ENCODE measurements at regions not wholly inside any gene's neighbourhood (a gene's known extent, or its start where the extent isn't known, plus 50 kb on each side); places are given as distances from the start of the nearest gene placed in this dataset.

DNA sequence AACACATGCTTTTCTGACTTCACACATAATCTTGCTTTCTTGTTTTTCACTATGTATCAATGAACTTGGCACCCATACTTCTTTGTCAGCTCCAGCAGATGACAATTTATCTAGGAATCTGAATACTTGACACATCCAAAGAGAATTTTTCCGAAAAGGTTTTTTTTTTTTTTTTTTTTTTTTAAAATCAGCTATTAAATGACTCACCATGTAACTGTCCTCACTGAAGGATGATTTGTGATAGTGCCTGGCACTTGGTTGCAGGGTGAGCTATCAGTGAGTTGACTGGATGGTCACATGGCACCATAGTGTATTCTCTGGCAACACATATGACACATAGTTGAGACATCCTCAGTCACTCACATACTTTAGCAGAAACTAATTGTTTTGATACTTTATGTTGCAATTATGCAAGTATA is 133.4 kb upstream of the E2F8 start:
- Histone ChIP-seq H3K4me3 (no peak overlapping the region), H3K4me1 (peaks cover 17% of the 10 kb centered on the region), H3K9me3 (no peaks in the 10 kb centered on the region), H3K36me3 (no peaks in the 10 kb centered on the region), H3K27ac (no peak overlapping the region), H3K27me3 (no peaks in the 10 kb centered on the region)
- DNase-seq (no peak), ATAC-seq (peak; percentile 38)
- TF ChIP-seq, protein P1, sequence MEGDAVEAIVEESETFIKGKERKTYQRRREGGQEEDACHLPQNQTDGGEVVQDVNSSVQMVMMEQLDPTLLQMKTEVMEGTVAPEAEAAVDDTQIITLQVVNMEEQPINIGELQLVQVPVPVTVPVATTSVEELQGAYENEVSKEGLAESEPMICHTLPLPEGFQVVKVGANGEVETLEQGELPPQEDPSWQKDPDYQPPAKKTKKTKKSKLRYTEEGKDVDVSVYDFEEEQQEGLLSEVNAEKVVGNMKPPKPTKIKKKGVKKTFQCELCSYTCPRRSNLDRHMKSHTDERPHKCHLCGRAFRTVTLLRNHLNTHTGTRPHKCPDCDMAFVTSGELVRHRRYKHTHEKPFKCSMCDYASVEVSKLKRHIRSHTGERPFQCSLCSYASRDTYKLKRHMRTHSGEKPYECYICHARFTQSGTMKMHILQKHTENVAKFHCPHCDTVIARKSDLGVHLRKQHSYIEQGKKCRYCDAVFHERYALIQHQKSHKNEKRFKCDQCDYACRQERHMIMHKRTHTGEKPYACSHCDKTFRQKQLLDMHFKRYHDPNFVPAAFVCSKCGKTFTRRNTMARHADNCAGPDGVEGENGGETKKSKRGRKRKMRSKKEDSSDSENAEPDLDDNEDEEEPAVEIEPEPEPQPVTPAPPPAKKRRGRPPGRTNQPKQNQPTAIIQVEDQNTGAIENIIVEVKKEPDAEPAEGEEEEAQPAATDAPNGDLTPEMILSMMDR (IDR thresholded peaks at IDR 0.05), result no peak
- intact Hi-C loops (cut with DNase I), result no loop called here

DNA sequence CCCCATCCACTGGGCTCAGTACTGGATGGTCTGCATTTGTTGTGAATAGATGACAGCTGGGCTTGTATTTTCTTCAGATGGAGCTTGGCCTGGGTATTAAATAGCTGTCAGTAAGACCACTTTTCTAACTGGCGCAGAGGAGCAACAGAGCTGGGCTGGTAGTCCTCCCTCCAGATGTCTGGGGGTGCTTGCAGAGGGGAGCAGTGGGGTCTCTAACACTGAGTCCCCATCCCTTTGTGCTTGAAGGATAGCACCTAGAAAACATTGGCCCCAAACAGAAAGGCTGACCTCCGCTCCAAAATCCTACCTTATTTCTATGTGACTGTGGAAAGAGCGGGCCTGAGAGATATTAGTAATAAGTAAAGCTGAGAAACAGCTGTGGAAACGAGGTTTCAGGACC is 131.6 kb upstream of the E2F8 start:
- DNase-seq (no peak), ATAC-seq (no peak)
- H3K27me3 ChIP-seq, result no peaks in the 10 kb centered on the region
- intact Hi-C loops (cut with DNase I), result no loop called here
- peaks cover 23% of the 10 kb centered on the region for H3K4me1 ChIP-seq
- H3K27ac ChIP-seq, result no peak overlapping the region
- TF ChIP-seq, protein P1 (IDR thresholded peaks at IDR 0.05), result no peak
- H3K9me3 ChIP-seq, result no peaks in the 10 kb centered on the region
- no peaks in the 10 kb centered on the region for H3K36me3 ChIP-seq
- no peak overlapping the region for H3K4me3 ChIP-seq

DNA sequence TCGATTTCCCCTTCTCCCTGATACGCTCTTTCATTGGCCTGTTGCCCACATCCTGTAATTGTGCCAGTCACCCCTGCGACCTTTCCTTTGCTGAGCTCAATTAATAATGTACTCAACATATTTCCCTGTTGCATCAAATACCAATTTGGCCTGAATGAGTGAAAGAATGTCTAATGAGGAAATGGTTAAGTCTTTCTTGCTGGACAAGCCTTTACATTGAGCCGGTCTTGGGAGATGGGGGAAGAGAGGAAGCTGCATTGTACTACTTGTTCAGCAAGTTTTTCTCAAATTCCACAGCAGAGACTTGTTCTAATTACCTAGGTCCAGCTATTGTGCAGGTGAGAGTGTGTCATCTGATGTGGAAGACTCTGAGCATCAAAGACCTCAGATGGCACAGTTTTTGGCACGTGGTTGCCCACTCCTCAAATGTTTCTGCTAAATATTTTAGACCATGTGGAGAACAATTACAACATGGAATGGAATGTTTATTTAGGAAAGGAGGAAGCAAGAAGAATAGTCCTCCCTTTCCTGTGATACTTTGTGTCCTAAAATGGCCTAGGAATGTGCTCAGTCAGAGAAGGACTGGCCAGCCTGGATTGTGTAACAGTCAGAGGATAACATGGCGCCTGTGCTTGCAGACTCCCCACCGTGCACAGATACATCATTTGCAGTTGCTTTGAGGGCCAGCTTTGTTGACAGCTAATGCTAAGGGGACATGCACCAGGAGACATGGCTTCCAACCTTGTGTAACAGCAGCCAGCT is 129.5 kb upstream of the E2F8 start:
- Histone ChIP-seq H3K4me3 (no peak overlapping the region), H3K27me3 (no peaks in the 10 kb centered on the region), H3K27ac (peak overlapping the region; percentile 56), H3K9me3 (no peaks in the 10 kb centered on the region), H3K4me1 (peaks cover 32% of the 10 kb centered on the region), H3K36me3 (no peaks in the 10 kb centered on the region)
- TF ChIP-seq, protein P1 (IDR thresholded peaks at IDR 0.05), result no peak
- intact Hi-C loops (cut with DNase I), result no loop called here
- DNase-seq (no peak), ATAC-seq (peak; percentile 79)

DNA sequence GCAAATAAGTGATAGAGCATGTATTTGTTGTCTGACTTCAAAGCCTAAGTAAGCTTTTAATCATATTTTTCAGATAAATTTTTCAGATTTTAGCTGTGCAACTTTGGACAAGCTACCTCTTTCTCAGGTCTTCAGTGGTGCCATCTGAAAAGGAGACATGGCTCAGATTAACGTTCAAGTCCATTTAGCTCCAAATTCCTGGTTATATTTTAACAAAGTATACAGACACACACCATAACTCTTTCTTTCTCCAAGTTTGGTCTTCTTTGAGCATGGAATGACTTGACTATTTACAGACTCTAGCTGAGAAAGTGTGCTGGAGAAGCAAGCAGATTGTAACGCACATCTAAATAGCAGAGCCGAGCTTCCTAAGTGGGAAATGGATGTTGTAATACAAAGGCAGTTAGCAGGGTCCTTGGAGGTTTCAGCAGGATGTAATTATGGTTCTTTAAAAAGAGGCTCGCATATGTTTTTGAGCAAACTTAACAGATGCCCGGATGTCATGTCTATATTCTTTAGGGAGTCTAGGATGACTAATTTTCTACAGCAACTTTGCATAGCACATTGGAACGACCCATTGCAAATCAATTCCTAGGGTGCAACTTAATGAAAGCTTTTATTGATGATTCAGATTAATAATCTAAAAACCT is 128.1 kb upstream of the E2F8 start:
- Histone ChIP-seq H3K36me3 (no peaks in the 10 kb centered on the region), H3K27ac (peak overlapping the region; percentile 56), H3K4me3 (no peak overlapping the region), H3K4me1 (peaks cover 32% of the 10 kb centered on the region), H3K27me3 (no peaks in the 10 kb centered on the region), H3K9me3 (no peaks in the 10 kb centered on the region)
- intact Hi-C loops (cut with DNase I), result no loop called here
- ATAC-seq (no peak), DNase-seq (no peak)
- TF ChIP-seq, protein P1 (IDR thresholded peaks at IDR 0.05), result no peak

DNA sequence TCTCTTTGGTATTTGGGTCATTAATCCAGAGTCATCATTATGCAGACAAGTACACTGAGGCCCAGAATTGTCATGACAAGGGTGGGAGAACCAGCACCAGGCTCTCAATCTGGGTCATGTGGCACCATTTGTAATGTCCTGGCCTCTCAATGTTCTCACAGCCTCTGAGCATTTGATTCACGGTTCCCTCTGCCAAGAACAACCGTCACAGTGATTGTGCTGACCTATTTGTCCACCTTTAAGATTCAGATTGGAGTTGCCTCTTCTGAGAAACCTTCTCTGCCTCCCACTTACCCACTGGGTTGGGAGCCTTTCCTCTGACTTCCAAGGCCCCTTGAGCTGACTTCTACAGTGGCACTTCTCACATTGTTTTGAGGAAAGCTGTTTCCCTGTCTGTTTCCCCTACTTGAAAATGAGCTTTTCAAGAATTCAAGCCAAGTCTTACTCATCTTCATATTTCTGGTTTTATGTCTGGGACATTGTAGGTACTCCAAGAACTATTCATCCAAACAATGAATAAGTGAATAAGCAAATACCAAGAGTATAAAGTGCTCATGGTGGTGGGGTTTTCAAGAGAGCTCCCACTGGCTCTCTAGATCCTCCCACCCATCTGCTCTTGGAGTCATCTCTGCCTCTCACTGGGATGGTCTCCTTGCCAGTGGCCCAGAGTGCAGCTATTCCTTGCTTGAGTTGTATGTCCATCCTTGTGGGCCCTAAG is 126.4 kb upstream of the E2F8 start:
- intact Hi-C loops (cut with DNase I), result no loop called here
- Histone ChIP-seq H3K36me3 (no peaks in the 10 kb centered on the region), H3K4me3 (no peak overlapping the region), H3K9me3 (no peaks in the 10 kb centered on the region), H3K4me1 (peaks cover 32% of the 10 kb centered on the region), H3K27me3 (no peaks in the 10 kb centered on the region), H3K27ac (no peak overlapping the region)
- TF ChIP-seq, protein P1 (IDR thresholded peaks at IDR 0.05), result no peak
- ATAC-seq, result no peak
- no peak for DNase-seq

Measured in upper lobe of right lung (tissue), 1 donor.